H7 (cell line): ENCODE measurements at regions not wholly inside any gene's neighbourhood (a gene's known extent, or its start where the extent isn't known, plus 50 kb on each side); places are given as distances from the start of the nearest gene placed in this dataset.
"Not testable (repeated sequence)": the region's sequence is repeated elsewhere in the genome, so short reads cannot be mapped to it uniquely, and the experiment has no call there.

Experiments used
- DNase-seq: peaks from one replicate; pipeline ENCODE4 v3.0.0; 2012
- H3K27me3 ChIP-seq: 2 replicates; pipeline ENCODE4 v1.6.0; 2011; ENCODE audit warnings: mild to moderate bottlenecking, low read length; ENCODE audit not compliant: control insufficient read depth, insufficient read depth
- H3K36me3 ChIP-seq: replicated peaks from 2 replicates; pipeline ENCODE4 v1.5.1; 2011; ENCODE audit warnings: low read length; ENCODE audit not compliant: control insufficient read depth, insufficient read depth
- H3K4me3 ChIP-seq: 2 replicates; pipeline ENCODE4 v1.5.1; 2011; ENCODE audit warnings: low read depth, mild to moderate bottlenecking, control low read depth, low read length, moderate library complexity; ENCODE audit not compliant: insufficient read depth

DNA sequence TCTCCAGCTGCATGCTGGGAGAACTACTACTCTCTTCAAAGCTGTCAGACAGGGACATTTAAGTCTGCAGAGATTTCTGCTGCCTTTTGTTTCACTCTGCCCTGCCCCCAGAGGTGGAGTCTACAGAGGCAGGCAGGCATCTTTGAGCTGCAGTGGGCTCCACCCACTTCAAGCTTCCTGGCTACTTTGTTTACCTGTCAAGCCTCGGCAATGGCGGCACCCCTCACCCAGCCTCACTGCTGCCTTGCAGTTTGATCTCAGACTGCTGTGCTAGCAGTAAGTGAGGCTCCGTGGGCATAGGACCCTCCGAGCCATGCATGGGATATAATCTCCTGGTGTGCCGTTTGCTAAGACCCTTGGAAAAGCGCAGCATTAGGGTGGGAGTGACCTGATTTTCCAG is 61.7 kb downstream of the DMRTA1 start:
- not testable (repeated sequence) for H3K36me3 ChIP-seq, DNase-seq, H3K4me3 ChIP-seq, H3K27me3 ChIP-seq

DNA sequence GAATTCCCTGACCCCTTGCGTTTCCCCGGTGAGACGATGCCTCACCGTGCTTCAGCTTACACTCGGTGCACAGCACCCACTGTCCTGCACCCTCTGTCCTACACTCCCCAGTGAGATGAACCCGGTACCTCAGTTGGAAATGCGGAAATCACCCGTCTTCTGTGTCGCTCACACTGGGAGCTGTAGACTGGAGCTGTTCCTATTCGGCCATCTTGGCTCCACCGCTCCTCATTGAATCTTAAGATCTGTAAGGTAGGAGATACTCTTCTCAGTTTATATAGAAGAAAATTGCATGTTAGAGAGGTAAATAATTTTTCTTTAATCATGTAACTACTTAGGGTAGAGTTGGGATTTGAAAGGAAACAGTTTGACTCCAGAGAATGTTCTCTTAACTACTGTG is 62.2 kb downstream of the DMRTA1 start:
- no peaks in the 10 kb centered on the region for H3K27me3 ChIP-seq
- H3K4me3 ChIP-seq = no peak overlapping the region
- DNase-seq = no peak
- no peaks in the 10 kb centered on the region for H3K36me3 ChIP-seq

DNA sequence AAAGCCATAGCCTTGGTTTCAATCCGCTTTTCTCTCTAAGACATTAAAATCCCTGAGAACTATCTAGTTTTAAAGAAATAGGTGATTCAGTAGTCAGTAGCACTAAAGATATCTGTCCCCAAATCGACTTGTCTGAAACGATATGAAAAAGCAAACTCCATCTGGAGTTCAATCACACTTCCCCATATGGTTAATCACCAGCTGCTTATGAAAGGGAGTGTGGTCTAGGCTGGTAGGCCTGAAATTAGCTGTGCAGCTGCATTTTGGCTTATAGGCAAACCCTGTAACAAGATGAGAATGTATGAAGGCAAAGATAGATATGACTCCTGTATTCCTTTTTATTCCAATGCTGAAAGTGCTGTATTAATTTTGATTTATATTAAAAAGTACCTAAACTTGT is 65.9 kb downstream of the DMRTA1 start:
- DNase-seq = no peak
- Histone ChIP-seq H3K4me3 (no peak overlapping the region), H3K27me3 (no peaks in the 10 kb centered on the region), H3K36me3 (no peaks in the 10 kb centered on the region)

DNA sequence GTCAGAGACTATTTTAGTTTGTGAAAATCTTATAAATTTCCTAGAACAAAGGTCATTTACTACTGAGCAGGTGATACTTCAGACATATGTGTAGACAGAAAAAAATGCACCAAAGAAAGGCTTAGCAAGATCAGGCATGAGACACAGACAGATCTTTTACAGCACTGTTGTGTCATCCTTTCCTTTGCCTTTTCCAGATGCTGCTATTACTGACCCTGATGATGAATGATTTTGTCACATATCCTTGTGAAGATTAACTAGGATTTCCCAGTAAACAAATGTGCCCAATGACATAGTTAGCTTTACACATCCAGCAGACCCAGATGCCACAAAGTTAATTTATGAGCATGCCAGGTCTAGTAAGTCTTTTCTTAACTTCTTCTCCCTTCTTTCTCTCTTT is 68.2 kb downstream of the DMRTA1 start:
- H3K36me3 ChIP-seq = no peaks in the 10 kb centered on the region
- H3K27me3 ChIP-seq = no peaks in the 10 kb centered on the region
- H3K4me3 ChIP-seq = no peak overlapping the region
- no peak for DNase-seq

DNA sequence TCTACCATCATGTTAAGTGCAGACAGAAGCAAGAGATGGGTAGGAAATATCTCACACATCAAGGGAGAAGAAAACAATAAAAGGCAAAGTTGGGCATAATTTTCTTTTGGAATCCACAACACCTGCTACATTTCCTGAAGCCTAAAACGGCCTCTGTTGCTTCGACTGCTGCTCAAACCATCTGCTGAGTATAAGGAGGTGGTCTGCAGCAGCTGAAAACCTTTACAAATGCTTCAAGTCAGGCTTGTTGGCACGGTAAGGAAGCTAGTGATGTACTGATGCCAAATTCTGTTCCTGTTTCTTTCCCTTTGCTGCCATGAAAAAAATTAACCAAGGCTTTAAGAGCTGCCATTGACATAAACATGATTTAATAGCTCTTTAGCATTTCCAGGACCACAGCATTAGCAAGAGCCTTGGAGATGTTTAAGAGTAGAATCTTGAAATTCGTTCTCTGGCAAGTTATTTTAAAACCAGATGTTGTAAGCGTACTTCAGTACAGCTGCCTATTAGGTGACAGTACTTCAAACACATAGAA is 75.6 kb downstream of the DMRTA1 start:
- Histone ChIP-seq H3K27me3 (no peaks in the 10 kb centered on the region), H3K36me3 (no peaks in the 10 kb centered on the region), H3K4me3 (no peak overlapping the region)
- DNase-seq = no peak

DNA sequence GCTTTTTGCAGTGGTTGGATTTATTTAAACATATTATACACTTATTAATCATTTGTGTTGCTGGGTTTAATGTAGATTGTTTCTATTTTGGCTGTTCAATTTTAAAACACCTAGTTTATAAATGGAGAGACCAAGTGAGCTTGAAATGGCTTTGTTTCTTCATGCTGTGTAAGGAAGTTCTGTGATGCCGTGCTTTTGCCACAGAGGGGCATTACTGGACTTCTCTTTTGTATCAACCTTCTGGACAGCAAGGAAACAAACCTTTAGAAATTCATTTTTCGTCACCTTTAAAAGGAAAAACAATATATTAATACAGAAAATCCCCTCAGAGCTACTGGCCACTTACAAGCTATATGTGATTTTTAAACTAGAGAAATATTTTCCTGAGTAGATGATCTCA is 81.9 kb downstream of the DMRTA1 start:
- no peaks in the 10 kb centered on the region for H3K27me3 ChIP-seq
- H3K36me3 ChIP-seq = no peaks in the 10 kb centered on the region
- no peak for DNase-seq
- H3K4me3 ChIP-seq = no peak overlapping the region

DNA sequence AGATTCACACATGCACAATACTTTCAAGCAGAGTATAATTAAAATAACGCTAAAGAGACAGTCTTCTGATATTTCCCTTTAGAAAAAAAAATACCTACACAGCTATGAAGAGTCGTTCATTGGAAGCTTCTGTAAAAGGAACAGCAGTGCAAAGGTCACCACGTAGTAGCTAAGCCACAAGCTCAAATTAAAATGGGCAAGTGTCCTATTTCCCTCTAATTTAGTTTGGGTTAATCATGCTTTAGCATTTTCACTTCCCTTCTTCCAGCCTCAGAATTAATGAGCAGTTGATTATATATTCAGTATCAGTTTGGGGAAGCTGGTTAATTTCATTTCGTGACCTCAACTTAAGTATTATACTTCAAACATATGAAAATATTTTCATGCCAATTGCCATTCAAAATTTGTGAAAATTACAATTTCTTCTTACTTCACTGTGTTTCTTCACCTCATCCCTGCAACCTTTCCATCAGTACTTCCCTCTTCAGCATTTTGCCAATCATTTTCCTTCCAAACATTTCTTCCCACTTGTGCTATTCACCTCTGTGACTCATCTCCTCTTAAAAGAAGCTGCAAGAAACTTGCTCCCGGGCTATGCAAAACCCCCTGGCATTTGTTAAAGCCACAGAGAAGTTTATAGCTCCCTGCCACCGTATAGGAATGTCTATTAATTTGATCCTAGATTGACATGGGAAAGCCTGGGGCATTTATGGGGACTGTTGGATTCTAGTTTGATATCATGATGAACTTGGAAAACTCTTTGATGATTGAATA is 83.0 kb downstream of the DMRTA1 start:
- no peaks in the 10 kb centered on the region for H3K36me3 ChIP-seq
- DNase-seq = no peak
- no peak overlapping the region for H3K4me3 ChIP-seq
- H3K27me3 ChIP-seq = no peaks in the 10 kb centered on the region

DNA sequence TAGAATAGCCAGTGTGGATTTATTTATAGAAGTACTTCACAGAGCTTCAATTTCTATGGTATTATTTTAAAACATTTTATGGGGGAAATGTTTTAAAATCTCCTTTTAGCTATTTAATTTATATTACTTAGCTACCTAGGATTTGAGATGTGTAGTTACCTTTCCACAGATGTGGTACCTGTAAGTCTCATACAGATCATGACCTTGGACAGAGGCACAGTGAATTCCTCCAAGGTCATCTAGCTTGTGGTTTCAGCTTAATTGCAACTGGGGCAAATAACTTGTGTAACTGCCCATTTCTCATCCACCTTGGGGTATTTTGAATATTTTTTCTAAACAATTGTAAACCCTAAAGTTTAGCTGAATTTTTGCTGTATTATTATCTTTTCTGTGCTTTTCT is 89.2 kb downstream of the DMRTA1 start:
- H3K27me3 ChIP-seq = no peaks in the 10 kb centered on the region
- no peaks in the 10 kb centered on the region for H3K36me3 ChIP-seq
- DNase-seq = no peak
- H3K4me3 ChIP-seq = no peak overlapping the region

DNA sequence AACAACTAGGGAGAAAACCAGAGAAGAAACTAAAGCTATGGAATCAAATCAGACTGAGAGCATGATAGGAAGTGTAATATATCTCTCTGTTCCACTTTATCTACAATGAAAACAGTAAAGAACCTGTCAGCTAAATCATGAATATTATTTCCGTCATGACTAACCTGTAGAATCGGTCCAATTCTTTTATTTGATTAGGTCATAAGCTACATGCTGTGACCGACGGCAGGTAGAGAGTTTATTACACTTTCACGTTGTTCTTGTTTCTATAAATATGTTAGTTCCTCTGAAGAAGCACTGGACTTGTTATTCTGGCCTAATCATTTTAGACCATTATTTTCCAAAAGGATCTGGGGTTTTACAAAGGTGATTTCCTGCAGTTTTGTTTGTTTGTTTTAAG is 91.1 kb downstream of the DMRTA1 start:
- H3K27me3 ChIP-seq = no peaks in the 10 kb centered on the region
- H3K4me3 ChIP-seq = no peak overlapping the region
- H3K36me3 ChIP-seq = no peaks in the 10 kb centered on the region
- no peak for DNase-seq

DNA sequence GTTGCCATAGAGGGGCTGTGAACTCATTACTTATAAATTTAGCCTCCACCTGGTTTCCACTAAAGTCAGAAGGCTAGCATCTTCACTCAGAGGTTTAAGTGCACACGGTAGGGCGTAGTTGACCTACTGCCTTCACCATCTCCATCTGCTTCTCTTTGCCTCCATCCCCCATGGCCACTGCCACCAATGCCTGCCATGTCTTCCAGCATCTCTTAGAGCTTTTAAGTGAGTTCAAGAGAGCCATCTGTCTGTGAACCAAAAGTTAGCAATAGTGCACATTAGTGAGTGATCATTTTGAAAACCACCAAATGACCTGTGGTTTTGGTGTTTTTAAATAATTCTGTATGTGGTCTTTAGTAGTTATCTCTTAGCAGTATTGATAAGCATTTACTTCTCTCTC is 102.0 kb downstream of the DMRTA1 start:
- no peak for DNase-seq
- Histone ChIP-seq H3K36me3 (no peaks in the 10 kb centered on the region), H3K4me3 (no peak overlapping the region), H3K27me3 (no peaks in the 10 kb centered on the region)

DNA sequence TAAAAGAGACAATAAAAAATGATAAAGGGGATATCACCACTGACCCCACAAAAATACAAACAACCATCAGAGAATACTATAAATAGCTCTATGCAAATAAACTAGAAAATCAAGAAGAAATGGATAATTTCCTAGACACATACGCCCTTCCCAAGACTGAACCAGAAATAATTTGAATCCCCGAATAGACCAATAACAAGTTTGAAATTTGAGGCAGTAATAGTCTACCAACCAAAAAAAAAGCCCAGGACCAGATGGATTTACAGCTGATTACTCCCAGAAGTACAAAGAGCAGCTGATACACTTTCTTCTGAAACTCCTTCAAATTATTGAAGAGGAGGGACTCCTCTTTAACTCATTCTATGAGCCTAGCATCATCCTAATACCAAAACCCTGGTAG is 128.1 kb downstream of the DMRTA1 start:
- Histone ChIP-seq H3K4me3 (no peak overlapping the region), H3K27me3 (no peaks in the 10 kb centered on the region), H3K36me3 (no peaks in the 10 kb centered on the region)
- no peak for DNase-seq

DNA sequence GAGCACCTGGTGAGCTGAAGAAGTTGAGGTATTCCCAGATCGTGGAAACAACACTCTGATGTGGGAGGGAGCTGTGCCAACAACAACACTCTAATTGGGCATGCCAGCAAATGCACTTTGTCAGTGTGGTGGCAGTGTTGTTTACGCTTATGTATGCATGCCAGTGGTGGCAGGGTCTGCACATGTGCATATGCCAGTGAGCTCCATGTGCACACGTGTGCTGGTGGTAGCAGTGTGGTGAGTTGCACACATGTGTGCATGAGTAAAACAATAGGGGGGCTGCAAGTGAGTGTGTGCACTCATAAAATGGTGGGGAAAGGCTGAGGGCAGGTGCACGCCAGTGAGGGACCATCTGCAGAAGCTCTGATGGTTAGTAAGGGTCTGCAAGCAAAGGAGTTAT is 134.2 kb downstream of the DMRTA1 start:
- no peak for DNase-seq
- Histone ChIP-seq H3K36me3 (no peaks in the 10 kb centered on the region), H3K4me3 (no peak overlapping the region), H3K27me3 (no peaks in the 10 kb centered on the region)

DNA sequence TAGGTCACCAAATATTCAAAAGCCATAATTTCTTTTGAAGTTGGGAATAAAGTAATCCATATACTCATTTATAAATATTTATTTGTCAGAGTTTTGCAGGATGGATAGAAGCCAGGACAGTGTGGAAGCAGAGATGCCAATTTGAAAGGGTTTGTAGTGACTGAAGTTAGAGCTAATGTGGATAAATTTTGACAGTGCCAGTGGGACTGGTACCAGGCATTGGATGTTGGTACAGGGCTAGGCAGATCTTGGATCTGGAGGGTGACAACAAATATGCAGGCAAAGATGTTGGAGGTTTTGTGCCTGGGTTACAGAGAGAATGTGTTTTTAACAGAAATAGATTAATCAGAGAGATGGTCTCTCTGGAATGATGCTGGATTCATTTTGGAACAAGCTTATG is 135.6 kb downstream of the DMRTA1 start:
- Histone ChIP-seq H3K36me3 (no peaks in the 10 kb centered on the region), H3K27me3 (no peaks in the 10 kb centered on the region), H3K4me3 (no peak overlapping the region)
- DNase-seq = no peak

DNA sequence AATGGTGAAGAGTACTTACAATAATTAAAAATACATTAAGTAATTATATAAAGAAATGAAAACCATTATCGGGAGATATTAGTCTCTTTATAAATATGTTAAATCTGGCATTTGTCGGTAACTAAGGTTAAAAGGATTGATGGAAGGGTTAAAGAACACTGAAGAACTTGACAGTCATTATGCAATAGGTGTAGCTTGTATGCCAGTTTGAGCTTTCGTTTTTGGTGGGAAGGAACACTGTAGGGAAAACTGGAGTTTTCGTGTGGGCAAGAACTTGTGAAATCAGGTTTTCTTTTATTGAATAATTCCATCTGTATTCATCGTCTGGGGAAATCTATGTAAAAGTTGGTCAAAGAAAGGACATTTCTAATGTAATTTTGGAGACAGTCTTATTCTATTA is 142.3 kb downstream of the DMRTA1 start:
- no peak for DNase-seq
- no peak overlapping the region for H3K4me3 ChIP-seq
- no peaks in the 10 kb centered on the region for H3K36me3 ChIP-seq
- no peaks in the 10 kb centered on the region for H3K27me3 ChIP-seq

DNA sequence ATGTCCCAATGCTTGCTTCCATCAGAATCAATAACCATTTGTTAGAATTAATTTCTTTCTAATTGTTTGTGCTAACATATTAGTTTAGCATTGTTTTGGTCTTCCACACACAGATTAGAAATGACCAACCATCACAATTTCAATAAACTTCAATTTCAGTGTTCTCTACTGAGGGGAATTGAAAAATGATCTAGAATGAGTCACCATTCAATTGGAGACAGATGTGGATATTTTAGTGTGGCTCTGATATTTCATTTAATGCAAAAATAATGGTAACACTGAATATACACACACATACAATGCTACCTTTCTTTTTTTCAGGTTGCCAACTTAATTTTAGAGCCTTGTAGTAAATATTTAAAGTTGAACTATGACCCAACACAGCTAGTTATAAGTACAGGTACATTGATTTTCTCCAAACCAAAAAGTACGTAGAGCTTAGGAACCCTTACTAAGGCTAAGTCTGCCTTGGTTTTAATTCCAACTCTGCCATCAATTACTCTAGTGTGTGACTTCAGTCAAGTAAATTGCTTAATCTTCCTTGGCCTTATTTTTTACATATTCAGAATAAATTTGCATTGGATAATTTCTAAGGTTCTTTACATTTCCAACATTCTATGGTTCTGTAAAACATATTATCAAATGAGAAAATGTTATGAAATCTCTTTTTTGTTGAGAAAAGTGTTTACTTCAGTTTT is 143.9 kb downstream of the DMRTA1 start:
- H3K36me3 ChIP-seq = no peaks in the 10 kb centered on the region
- no peaks in the 10 kb centered on the region for H3K27me3 ChIP-seq
- no peak for DNase-seq
- H3K4me3 ChIP-seq = no peak overlapping the region
